HG03575 (cell line): ENCODE measurements at regions not wholly inside any gene's neighbourhood (a gene's known extent, or its start where the extent isn't known, plus 50 kb on each side); places are given as distances from the start of the nearest gene placed in this dataset.
"Not testable (repeated sequence)": the region's sequence is repeated elsewhere in the genome, so short reads cannot be mapped to it uniquely, and the experiment has no call there.

Experiments used
- ATAC-seq: cut with Tn5 transposase; IDR thresholded peaks from one replicate; pipeline ENCODE4 v1.9.1; 2021; ENCODE audit not compliant: unreplicated experiment, insufficient number of reproducible peaks, low FRiP score; ENCODE audit errors: extremely low read depth

DNA sequence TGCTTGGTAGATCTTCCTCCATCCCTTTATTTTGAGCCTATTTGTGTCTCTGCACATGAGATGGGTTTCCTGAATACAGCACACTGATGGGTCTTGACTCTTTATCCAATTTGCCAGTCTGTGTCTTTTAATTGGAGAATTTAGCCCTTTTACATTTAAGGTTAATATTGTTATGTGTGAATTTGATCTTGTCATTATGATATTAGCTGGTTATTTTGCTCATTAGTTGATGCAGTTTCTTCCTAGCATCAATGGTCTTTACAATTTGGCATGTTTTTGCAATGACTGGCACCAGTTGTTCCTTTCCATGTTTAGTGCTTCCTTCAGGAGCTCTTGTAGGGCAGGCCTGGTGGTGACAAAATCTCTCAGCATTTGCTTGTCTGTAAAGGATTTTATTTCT lies 72.4 kb downstream of the HNRNPD start:
- not testable (repeated sequence) for ATAC-seq

DNA sequence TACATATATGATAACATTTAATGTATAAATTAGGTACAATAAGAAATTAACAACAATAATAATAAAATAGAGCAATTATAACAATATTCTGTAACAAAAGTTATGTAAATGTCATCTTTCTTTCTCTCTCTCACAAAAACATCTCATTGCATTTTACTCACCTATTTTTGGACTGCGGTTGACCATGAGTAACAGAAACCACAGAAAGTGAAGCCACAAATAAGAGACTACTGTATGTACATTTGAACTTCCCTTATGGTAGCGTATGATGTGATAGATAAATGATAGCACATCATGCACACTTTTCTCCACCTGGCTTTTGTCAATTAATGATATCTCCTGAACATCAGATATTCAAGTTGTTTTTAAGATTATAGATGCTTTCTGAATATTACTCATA lies 80.5 kb downstream of the HNRNPD start:
- ATAC-seq = peak; percentile 99

GRCh38 chr4:82287720-82288119 lies 86.1 kb downstream of the HNRNPD start:
- no peak for ATAC-seq

GRCh38 chr4:82284858-82285805 lies 88.7 kb downstream of the HNRNPD start:
- ATAC-seq = peak; percentile 100

DNA sequence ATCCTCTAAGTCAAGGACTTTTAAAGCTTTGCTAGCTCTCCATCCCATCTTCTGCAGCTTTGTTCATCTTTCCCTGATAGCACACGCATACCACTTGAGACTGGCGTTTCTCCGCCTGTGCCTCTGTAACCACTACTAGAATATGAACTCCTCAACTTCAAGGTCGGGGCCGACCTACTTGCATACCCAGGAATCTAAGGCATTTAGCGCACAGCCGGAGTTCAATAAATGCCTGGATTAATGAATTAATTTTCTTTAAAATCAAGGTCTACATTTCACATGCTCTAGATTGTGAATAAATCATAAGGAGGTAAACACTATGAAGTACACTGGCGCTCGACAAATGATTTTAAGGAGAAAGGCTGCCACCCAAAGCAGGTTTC lies 89.3 kb downstream of the HNRNPD start:
- no peak for ATAC-seq

- ATAC-seq = no peak
Observed at GRCh38 chr4:82282875-82283274, 90.9 kb downstream of the HNRNPD start.

GRCh38 chr4:82279550-82279949 lies 94.2 kb downstream of the HNRNPD start:
- ATAC-seq = not testable (repeated sequence)

GRCh38 chr4:82276332-82276640 lies 97.5 kb downstream of the HNRNPD start:
- ATAC-seq = no peak

GRCh38 chr4:82275431-82276331 lies 98.1 kb downstream of the HNRNPD start:
- ATAC-seq = no peak

GRCh38 chr4:82274700-82275099 lies 99.1 kb downstream of the HNRNPD start:
- ATAC-seq = not testable (repeated sequence)

- ATAC-seq = not testable (repeated sequence)
Observed at GRCh38 chr4:82272523-82272922, 101.3 kb downstream of the HNRNPD start.

DNA sequence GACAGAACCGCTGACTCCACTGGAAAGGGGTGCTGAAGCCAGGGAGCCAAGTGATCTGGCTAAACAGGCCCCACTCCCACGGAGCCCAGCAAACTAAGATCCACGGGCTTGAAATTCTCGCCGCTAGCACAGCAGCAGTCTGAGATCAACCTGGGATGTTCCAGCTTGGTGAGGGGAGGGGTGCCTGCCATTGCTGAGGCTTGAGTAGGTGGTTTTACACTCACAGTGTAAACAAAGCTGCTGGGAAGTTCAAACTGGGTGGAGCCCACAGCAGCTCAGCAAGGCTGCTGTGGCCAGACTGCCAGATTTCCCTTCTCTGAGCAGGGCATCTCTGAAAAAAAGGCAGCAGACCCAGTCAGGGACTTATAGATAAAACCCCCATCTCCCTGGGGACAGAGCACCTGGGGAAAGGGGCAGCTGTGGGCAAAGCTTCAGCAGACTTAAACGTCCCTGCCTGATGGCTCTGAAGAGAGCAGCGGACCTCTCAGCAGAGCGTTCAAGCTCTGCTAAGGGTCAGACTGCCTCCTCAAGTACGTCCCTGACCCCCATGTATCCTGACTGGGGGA lies 101.8 kb downstream of the HNRNPD start:
- ATAC-seq = not testable (repeated sequence)

DNA sequence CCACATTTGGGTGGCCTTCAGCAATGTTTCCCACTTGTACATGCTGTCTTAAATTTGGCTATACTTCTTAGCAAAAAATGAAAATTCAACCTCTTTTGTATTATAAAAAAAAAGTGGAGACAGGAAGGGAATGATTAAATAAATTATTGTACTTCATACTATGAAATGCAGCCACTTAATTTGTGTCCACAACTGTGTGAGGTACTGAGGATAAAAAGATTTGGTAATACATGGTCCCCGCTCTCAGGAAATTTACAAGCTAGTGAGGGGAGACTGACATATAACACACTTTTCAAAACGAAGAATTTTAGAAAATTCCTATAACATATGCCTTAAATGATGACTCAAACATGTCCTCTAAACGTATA lies 105.0 kb downstream of the HNRNPD start:
- ATAC-seq = no peak

GRCh38 chr4:82268050-82268825 lies 105.6 kb downstream of the HNRNPD start:
- peak; percentile 71 for ATAC-seq

- no peak for ATAC-seq
Observed at GRCh38 chr4:82267506-82267905, 106.3 kb downstream of the HNRNPD start.

- no peak for ATAC-seq
Observed at GRCh38 chr4:82266345-82266744, 107.4 kb downstream of the HNRNPD start.

- ATAC-seq = no peak
Observed at GRCh38 chr4:82261084-82261483, 112.7 kb downstream of the HNRNPD start.

DNA sequence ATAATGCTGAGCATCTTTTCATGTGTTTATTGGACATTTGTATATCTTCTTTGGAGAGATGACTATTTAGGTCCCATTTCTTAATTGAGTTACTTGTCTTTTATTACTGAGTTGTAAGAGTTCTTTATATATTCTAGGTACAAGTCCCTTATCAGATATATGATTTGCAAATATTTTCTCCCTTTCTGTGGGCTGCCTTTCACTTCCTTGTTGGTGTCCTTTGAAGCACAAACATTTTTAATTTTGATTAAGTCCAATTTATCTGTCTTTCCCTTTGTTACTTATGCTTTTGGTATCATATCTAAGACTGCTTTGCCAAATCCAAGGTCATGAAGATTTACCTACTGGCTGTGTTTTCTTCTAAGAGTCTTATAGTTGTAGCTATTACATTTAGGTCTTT lies 113.2 kb downstream of the HNRNPD start:
- no peak for ATAC-seq

DNA sequence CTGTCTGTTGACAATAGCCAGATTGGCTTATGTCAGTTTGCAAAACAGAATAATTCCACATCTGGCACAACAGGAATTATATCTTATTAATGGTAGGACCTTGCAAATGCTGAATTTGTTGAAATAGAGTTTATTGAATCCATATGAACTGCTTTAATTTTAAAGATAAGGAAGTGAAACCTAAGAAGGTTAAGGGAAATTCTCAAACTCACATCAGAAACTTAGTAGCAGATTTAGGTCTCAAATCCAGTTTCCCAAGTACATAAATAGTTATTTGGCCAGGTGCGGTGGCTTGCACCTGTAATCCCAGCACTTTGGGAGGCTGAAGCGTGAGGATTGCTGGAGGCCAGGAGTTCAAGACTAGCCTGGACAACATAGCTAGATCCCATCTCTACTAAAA lies 117.1 kb downstream of the HNRNPD start:
- no peak for ATAC-seq
